ENCODE measurements at regions not wholly inside any gene's neighbourhood (a gene's known extent, or its start where the extent isn't known, plus 50 kb on each side); places are given as distances from the start of the nearest gene placed in this dataset.

DNA sequence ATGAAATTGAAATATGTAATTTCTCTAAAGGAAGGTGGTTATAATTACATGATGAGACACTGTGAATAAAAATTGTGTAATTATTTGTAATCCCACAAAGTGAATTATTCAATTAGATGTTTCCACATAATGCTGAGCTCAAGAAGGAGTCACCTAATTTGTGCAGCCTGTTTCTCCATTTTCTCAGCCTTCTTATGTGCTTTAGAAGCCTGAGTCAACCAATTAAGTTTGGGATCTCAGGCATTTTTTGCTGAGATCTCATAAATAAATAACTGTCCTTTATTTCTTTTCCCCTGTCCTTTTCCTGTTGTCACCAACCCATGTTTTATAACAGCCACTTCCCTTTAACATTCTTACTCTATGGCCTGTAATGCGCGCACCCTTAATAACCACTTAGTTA, 506.5 kb upstream of the SEMA3D start:
- H3K27me3 ChIP-seq, result no peaks in the 10 kb centered on the region
- H3K4me3 ChIP-seq (ENCODE audit: low read depth in 1 of 2, low read length in 1 of 2), result no peak overlapping the region
- H3K9me3 ChIP-seq, result no peaks in the 10 kb centered on the region
- no peak overlapping the region for H3K27ac ChIP-seq
- TF ChIP-seq, protein P1, sequence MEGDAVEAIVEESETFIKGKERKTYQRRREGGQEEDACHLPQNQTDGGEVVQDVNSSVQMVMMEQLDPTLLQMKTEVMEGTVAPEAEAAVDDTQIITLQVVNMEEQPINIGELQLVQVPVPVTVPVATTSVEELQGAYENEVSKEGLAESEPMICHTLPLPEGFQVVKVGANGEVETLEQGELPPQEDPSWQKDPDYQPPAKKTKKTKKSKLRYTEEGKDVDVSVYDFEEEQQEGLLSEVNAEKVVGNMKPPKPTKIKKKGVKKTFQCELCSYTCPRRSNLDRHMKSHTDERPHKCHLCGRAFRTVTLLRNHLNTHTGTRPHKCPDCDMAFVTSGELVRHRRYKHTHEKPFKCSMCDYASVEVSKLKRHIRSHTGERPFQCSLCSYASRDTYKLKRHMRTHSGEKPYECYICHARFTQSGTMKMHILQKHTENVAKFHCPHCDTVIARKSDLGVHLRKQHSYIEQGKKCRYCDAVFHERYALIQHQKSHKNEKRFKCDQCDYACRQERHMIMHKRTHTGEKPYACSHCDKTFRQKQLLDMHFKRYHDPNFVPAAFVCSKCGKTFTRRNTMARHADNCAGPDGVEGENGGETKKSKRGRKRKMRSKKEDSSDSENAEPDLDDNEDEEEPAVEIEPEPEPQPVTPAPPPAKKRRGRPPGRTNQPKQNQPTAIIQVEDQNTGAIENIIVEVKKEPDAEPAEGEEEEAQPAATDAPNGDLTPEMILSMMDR (IDR thresholded peaks at IDR 0.05), result no peak
- no peaks in the 10 kb centered on the region for H3K36me3 ChIP-seq
- H3K4me1 ChIP-seq (ENCODE audit: control insufficient read depth in 1 of 2, insufficient read depth in 1 of 2, low read depth in 1 of 2, low read length in 1 of 2), result peaks cover 0 to 7% of the 10 kb centered on the region in 2 experiments

DNA sequence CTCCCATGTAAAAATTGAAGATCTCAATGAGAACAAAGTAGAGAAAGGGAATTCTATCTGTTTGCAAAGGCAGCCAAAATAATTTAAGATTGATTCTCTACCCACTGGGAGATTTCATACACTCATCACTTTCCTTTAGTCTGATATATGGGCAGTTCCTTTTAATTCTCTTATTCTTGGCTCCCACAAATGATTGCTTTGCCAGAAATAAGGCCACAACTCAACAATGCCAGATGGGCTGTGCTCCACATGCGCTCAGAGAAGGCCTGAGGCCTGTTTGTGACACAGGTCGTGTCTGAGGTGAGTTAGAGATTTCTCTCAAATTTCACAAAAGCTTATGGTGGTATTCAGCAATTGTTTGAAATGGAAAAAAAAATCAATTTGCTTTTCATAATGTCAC, 501.9 kb upstream of the SEMA3D start:
- Histone ChIP-seq H3K36me3 (no peaks in the 10 kb centered on the region), H3K4me3 (ENCODE audit: low read depth in 1 of 2, low read length in 1 of 2) (no peak overlapping the region), H3K9me3 (no peaks in the 10 kb centered on the region), H3K27ac (no peak overlapping the region), H3K4me1 (ENCODE audit: control insufficient read depth in 1 of 2, insufficient read depth in 1 of 2, low read depth in 1 of 2, low read length in 1 of 2) (peaks cover 0 to 7% of the 10 kb centered on the region in 2 experiments), H3K27me3 (no peaks in the 10 kb centered on the region)
- TF ChIP-seq, protein P1 (IDR thresholded peaks at IDR 0.05), result no peak

DNA sequence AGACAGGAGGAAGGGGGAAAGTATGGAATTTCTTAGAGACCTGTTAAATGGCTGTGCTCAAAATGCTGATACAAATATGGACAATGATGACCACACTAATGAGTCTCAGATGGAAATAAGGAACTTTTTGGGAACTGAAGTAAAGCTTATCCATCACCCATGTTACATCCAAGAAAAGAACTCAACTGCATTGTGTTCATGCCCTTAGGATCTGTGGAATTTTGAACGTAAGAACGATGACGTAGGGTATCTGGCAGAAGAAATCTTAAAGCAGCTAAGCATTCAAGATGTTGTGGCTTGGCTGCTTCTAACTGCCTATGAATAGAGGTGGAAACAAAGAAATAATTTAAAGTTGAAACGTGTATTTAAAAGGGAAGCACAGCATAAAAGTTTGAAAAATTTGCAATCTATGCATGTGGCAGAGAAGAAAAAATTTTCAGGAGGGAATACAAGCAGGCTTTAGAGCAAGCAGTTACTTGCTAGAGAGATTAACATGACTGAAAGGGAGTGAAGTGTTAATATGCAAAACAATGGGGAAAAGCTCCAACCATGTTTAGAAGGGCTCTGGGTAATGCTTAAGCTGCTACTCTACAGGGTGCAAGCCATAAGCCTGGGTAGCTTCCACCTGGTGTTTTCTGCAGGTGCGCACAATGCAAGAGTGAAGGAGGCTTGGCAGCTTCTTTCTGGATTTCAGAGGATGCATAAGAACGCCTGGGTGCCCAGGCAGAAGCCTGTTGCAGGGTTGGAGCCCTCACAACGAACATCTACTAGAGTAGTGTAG, 499.7 kb upstream of the SEMA3D start:
- no peaks in the 10 kb centered on the region for H3K9me3 ChIP-seq
- H3K36me3 ChIP-seq, result no peaks in the 10 kb centered on the region
- TF ChIP-seq, protein P1 (IDR thresholded peaks at IDR 0.05), result no peak
- no peaks in the 10 kb centered on the region for H3K4me1 ChIP-seq (ENCODE audit: control insufficient read depth in 1 of 2, insufficient read depth in 1 of 2, low read depth in 1 of 2, low read length in 1 of 2)
- H3K4me3 ChIP-seq (ENCODE audit: low read depth in 1 of 2, low read length in 1 of 2), result no peak overlapping the region
- no peak overlapping the region for H3K27ac ChIP-seq
- no peaks in the 10 kb centered on the region for H3K27me3 ChIP-seq

DNA sequence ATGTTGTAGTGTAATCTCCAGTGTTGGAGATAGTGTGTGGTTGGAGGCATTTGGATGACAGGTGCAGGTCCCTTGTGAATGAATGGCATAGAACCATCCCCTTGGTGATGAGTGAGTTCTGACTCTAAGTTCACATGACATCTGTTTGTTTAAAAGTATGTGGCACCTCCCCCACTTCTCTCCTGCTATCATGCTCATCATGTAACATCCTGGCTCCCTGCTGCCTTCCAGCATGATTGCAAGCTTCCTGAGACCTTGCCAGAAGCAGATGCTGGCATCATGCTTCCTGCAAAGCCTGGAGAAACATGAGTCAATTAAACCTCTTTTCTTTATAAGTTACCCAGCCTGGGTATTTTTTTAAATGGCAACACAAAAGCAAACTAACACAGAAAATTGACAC, 499.0 kb upstream of the SEMA3D start:
- TF ChIP-seq, protein P1 (IDR thresholded peaks at IDR 0.05), result no peak
- Histone ChIP-seq H3K36me3 (no peaks in the 10 kb centered on the region), H3K27ac (no peak overlapping the region), H3K9me3 (no peaks in the 10 kb centered on the region), H3K27me3 (no peaks in the 10 kb centered on the region), H3K4me3 (ENCODE audit: low read depth in 1 of 2, low read length in 1 of 2) (no peak overlapping the region), H3K4me1 (ENCODE audit: control insufficient read depth in 1 of 2, insufficient read depth in 1 of 2, low read depth in 1 of 2, low read length in 1 of 2) (no peaks in the 10 kb centered on the region)

DNA sequence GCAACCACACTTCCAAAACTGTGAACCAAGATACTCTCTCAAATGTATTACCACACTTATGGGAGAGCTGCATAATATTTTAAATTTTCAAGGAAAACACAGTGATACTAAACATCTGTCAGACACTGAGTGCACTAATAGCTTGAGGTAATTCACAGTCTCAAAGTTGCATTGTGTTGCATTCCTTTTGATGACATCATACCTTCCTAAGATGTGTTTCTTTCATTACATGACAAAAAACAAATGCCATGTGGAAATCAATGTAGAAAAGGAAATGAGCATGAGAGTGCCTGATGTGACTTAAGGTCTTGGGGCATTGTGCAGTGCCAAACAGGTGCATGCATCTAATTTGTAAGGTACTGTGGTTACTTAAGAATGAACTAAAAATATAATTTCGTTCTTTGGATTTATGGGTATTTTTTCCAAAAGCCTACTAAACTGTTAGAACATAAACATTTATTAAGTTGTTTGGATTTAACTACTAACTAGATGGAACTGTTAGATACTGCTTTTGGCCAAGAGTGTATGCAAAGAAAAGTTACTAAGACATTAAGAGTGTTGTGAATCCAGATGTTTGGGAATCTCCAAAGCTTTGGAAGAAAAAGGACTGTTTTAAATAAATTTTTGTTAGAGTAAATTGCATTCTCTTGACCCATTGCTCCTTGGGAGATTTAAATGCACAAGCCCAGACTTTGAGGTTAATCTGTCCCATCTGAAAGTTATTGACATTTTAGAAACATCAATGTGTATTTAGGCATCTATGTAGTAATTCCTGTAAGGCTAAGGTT, 496.2 kb upstream of the SEMA3D start:
- no peak overlapping the region for H3K4me3 ChIP-seq (ENCODE audit: low read depth in 1 of 2, low read length in 1 of 2)
- TF ChIP-seq, protein P1 (IDR thresholded peaks at IDR 0.05), result no peak
- H3K27me3 ChIP-seq, result no peaks in the 10 kb centered on the region
- no peaks in the 10 kb centered on the region for H3K4me1 ChIP-seq (ENCODE audit: control insufficient read depth in 1 of 2, insufficient read depth in 1 of 2, low read depth in 1 of 2, low read length in 1 of 2)
- no peaks in the 10 kb centered on the region for H3K36me3 ChIP-seq
- H3K9me3 ChIP-seq, result no peaks in the 10 kb centered on the region
- no peak overlapping the region for H3K27ac ChIP-seq

Data from neutrophil (primary cell).